Endothelial cell (in vitro differentiated cells): ENCODE measurements at regions not wholly inside any gene's neighbourhood (a gene's known extent, or its start where the extent isn't known, plus 50 kb on each side); places are given as distances from the start of the nearest gene placed in this dataset.

Source experiments
- DNase-seq: peaks from one replicate; pipeline ENCODE4 v3.0.0; 2021; ENCODE audit warnings: low spot score
- H3K27ac Mint-ChIP-seq: one replicate; pipeline ENCODE4 v1.8.0; 2021; ENCODE audit warnings: mixed read lengths, inconsistent platforms; ENCODE audit not compliant: unreplicated experiment
- H3K27me3 Mint-ChIP-seq: one replicate; pipeline ENCODE4 v1.8.0; 2021; ENCODE audit warnings: mild to moderate bottlenecking, moderate library complexity, mixed read lengths, inconsistent platforms; ENCODE audit not compliant: unreplicated experiment
- H3K36me3 Mint-ChIP-seq: one replicate; pipeline ENCODE4 v1.8.0; 2021; ENCODE audit warnings: mild to moderate bottlenecking, low read depth, mixed read lengths, inconsistent platforms; ENCODE audit not compliant: unreplicated experiment
- H3K4me1 Mint-ChIP-seq: one replicate; pipeline ENCODE4 v1.8.0; 2021; ENCODE audit warnings: mild to moderate bottlenecking, mixed read lengths, inconsistent platforms; ENCODE audit not compliant: unreplicated experiment
- H3K4me3 Mint-ChIP-seq: one replicate; pipeline ENCODE4 v1.8.0; 2021; ENCODE audit warnings: mild to moderate bottlenecking, mixed read lengths, inconsistent platforms; ENCODE audit not compliant: unreplicated experiment
- H3K9me3 Mint-ChIP-seq: one replicate; pipeline ENCODE4 v1.8.0; 2021; ENCODE audit warnings: mixed read lengths, inconsistent platforms; ENCODE audit not compliant: unreplicated experiment
- CTCF ChIP-seq: fragments of 200-600 bp; sonication (generic); IDR thresholded peaks from one replicate; pipeline ENCODE4 v1.5.0; 2021; ENCODE audit warnings: antibody characterized with exemption; ENCODE audit not compliant: unreplicated experiment

GRCh38 chr10:124287071-124287685 lies 131.5 kb downstream of the OAT start:
- no peak overlapping the region for H3K27ac Mint-ChIP-seq
- H3K4me1 Mint-ChIP-seq = no peaks in the 10 kb centered on the region
- peaks cover 3% of the 10 kb centered on the region for H3K27me3 Mint-ChIP-seq
- no peaks in the 10 kb centered on the region for H3K9me3 Mint-ChIP-seq
- H3K4me3 Mint-ChIP-seq = no peak overlapping the region
- no peak for DNase-seq
- H3K36me3 Mint-ChIP-seq = no peaks in the 10 kb centered on the region
- TF ChIP-seq CTCF = no peak

- no peak for DNase-seq
- Mint-ChIP-seq H3K27me3 (peaks cover 6% of the 10 kb centered on the region), H3K9me3 (no peaks in the 10 kb centered on the region), H3K27ac (no peak overlapping the region), H3K4me1 (no peaks in the 10 kb centered on the region), H3K36me3 (no peaks in the 10 kb centered on the region), H3K4me3 (no peak overlapping the region)
- TF ChIP-seq CTCF = no peak
Observed at GRCh38 chr10:124286621-124287020, 132.1 kb downstream of the OAT start.

GRCh38 chr10:124285587-124286527 lies 132.9 kb downstream of the OAT start:
- H3K4me1 Mint-ChIP-seq = no peaks in the 10 kb centered on the region
- no peak overlapping the region for H3K27ac Mint-ChIP-seq
- H3K36me3 Mint-ChIP-seq = no peaks in the 10 kb centered on the region
- H3K4me3 Mint-ChIP-seq = no peak overlapping the region
- DNase-seq = no peak
- peaks cover 6% of the 10 kb centered on the region for H3K27me3 Mint-ChIP-seq
- no peak for TF ChIP-seq CTCF
- H3K9me3 Mint-ChIP-seq = no peaks in the 10 kb centered on the region

- Mint-ChIP-seq H3K27me3 (peaks cover 7% of the 10 kb centered on the region), H3K27ac (no peak overlapping the region), H3K4me1 (no peaks in the 10 kb centered on the region), H3K9me3 (no peaks in the 10 kb centered on the region), H3K36me3 (no peaks in the 10 kb centered on the region), H3K4me3 (no peak overlapping the region)
- no peak for TF ChIP-seq CTCF
- no peak for DNase-seq
Observed at GRCh38 chr10:124283949-124284250, 134.8 kb downstream of the OAT start.
